OCI-LY7 (cell line): ENCODE measurements at regions not wholly inside any gene's neighbourhood (a gene's known extent, or its start where the extent isn't known, plus 50 kb on each side); places are given as distances from the start of the nearest gene placed in this dataset.

Experiments
- BruUV-seq: library from RNA; stranded (reverse); fragments of 400-500 nt; replicated peaks from 2 replicates; lab custom pipeline; 2021; lab: Mats Ljungman, UMichigan
- CTCF ChIA-PET: fragments of 300-600 bp; sonication (Branson Sonifier 250); formaldehyde crosslinking; loops from one replicate; lab custom pipeline; 2022; ENCODE audit warnings: antibody characterized with exemption; ENCODE audit not compliant: unreplicated experiment; lab: Charles Lee
- POLR2A ChIA-PET: fragments of 300-600 bp; sonication (Branson Sonifier 250); formaldehyde crosslinking; loops from one replicate; lab custom pipeline; 2022; ENCODE audit warnings: antibody characterized with exemption; lab: Charles Lee
- DNase-seq: peaks from one replicate; pipeline ENCODE4 v3.0.0-alpha.2; 2015; ENCODE audit warnings: low spot score
- H2AFZ ChIP-seq: fragments of 200-600 bp; sonication (generic), shearing (Covaris generic); 2 replicates; pipeline ENCODE4 v1.6.1; 2014; ENCODE audit warnings: mild to moderate bottlenecking, antibody characterized with exemption, low read length, moderate library complexity
- H3K27ac ChIP-seq: fragments of 200-600 bp; sonication (generic); 2 replicates; pipeline ENCODE4 v1.5.1; 2014; ENCODE audit warnings: mixed run types, low read depth, mild to moderate bottlenecking, moderate library complexity, low read length, inconsistent platforms; ENCODE audit not compliant: poor library complexity, severe bottlenecking
- H3K36me3 ChIP-seq: fragments of 200-600 bp; sonication (generic); 2 replicates; pipeline ENCODE4 v1.6.1; 2014; ENCODE audit warnings: mild to moderate bottlenecking, antibody characterized with exemption, low read length, moderate library complexity, mixed read lengths; ENCODE audit not compliant: insufficient read depth
- H3K4me1 ChIP-seq: fragments of 200-600 bp; sonication (generic); 2 replicates; pipeline ENCODE4 v1.5.1; 2014; ENCODE audit warnings: mild to moderate bottlenecking, low read length; ENCODE audit not compliant: insufficient read depth, poor library complexity, severe bottlenecking
- H3K4me2 ChIP-seq: fragments of 200-600 bp; sonication (generic); 2 replicates; pipeline ENCODE4 v1.6.1; 2014; ENCODE audit warnings: mild to moderate bottlenecking, low read length
- H3K4me3 ChIP-seq: fragments of 200-600 bp; sonication (generic); 2 replicates; pipeline ENCODE4 v1.5.1; 2014; ENCODE audit warnings: mild to moderate bottlenecking, low read depth, low read length; ENCODE audit not compliant: poor library complexity, severe bottlenecking
- H3K79me2 ChIP-seq: fragments of 200-600 bp; sonication (generic); 2 replicates; pipeline ENCODE4 v1.6.1; 2016; ENCODE audit warnings: low read depth, mild to moderate bottlenecking, low read length, moderate library complexity, mixed read lengths; ENCODE audit not compliant: insufficient read depth
- H3K9me2 ChIP-seq: fragments of 200-600 bp; sonication (generic); 2 replicates; pipeline ENCODE4 v1.6.1; 2016; ENCODE audit warnings: mild to moderate bottlenecking, low read length, mixed read lengths; ENCODE audit not compliant: insufficient read depth
- H3K9me3 ChIP-seq: fragments of 200-600 bp; sonication (generic); 2 replicates; pipeline ENCODE4 v1.6.1; 2014; ENCODE audit warnings: mild to moderate bottlenecking, mixed run types, low read length, mixed read lengths
- H4K20me1 ChIP-seq: fragments of 200-600 bp; sonication (generic); 2 replicates; pipeline ENCODE4 v1.6.1; 2014; ENCODE audit warnings: mild to moderate bottlenecking, antibody characterized with exemption, low read length, moderate library complexity, mixed read lengths; ENCODE audit not compliant: insufficient read depth
- CTCF ChIP-seq: fragments of 200-600 bp; sonication (generic); conservative IDR thresholded peaks from 2 replicates; pipeline ENCODE4 v1.5.1; 2014; ENCODE audit warnings: mild to moderate bottlenecking, antibody characterized with exemption, low read length, moderate library complexity, mixed read lengths
- EZH2phosphoT487 ChIP-seq: fragments of 200-600 bp; sonication (generic); IDR thresholded peaks from 2 replicates; pipeline ENCODE4 v1.6.1; 2018; ENCODE audit warnings: low read depth, borderline replicate concordance, mild to moderate bottlenecking, mixed run types, antibody characterized with exemption, low read length, moderate library complexity, mixed read lengths
- intact Hi-C: fragments of 100-400 bp; cut with micrococcal nuclease; formaldehyde crosslinking; loops from one replicate; pipeline ENCODE4 v1.10.0; 2022; ENCODE audit not compliant: unreplicated experiment

- no peak for DNase-seq
- ChIA-PET POLR2A (no interaction called here), CTCF (no interaction called here)
- BruUV-seq: no TSS peak
- H3K27ac ChIP-seq: no peak overlapping the region
- H4K20me1 ChIP-seq: no peaks in the 10 kb centered on the region
- H3K4me3 ChIP-seq: no peak overlapping the region
- TF ChIP-seq EZH2phosphoT487: no peak
- TF ChIP-seq CTCF: no peak
- H3K79me2 ChIP-seq: no peaks in the 10 kb centered on the region
- H3K4me1 ChIP-seq: no peaks in the 10 kb centered on the region
- H3K4me2 ChIP-seq: no peak overlapping the region
- H2AFZ ChIP-seq: no peak overlapping the region
- H3K9me3 ChIP-seq: no peaks in the 10 kb centered on the region
- H3K9me2 ChIP-seq: no peaks in the 10 kb centered on the region
- intact Hi-C loops: no loop called here
- no peaks in the 10 kb centered on the region for H3K36me3 ChIP-seq
Measured at GRCh38 chr2:66048667-66049066, 386.3 kb upstream of the MEIS1 start.

GRCh38 chr2:66041902-66042657 lies 392.8 kb upstream of the MEIS1 start:
- Histone ChIP-seq H4K20me1 (no peaks in the 10 kb centered on the region), H3K9me3 (no peaks in the 10 kb centered on the region), H3K79me2 (no peaks in the 10 kb centered on the region), H3K4me3 (no peak overlapping the region), H3K4me2 (no peak overlapping the region), H2AFZ (no peak overlapping the region), H3K4me1 (no peaks in the 10 kb centered on the region), H3K9me2 (no peaks in the 10 kb centered on the region), H3K36me3 (no peaks in the 10 kb centered on the region), H3K27ac (no peak overlapping the region)
- TF ChIP-seq CTCF (no peak), EZH2phosphoT487 (no peak)
- intact Hi-C loops: no loop called here
- ChIA-PET CTCF (no interaction called here), POLR2A (no interaction called here)
- DNase-seq: no peak
- BruUV-seq: no TSS peak

- Histone ChIP-seq H3K36me3 (no peaks in the 10 kb centered on the region), H3K4me1 (no peaks in the 10 kb centered on the region), H2AFZ (no peak overlapping the region), H3K79me2 (no peaks in the 10 kb centered on the region), H4K20me1 (no peaks in the 10 kb centered on the region), H3K27ac (no peak overlapping the region), H3K9me3 (no peaks in the 10 kb centered on the region), H3K4me2 (no peak overlapping the region), H3K4me3 (no peak overlapping the region), H3K9me2 (no peaks in the 10 kb centered on the region)
- CTCF ChIA-PET: no interaction called here
- BruUV-seq: no TSS peak
- POLR2A ChIA-PET: interaction anchor here (0.6 to 0.7 kb wide), 2 partner anchors 26 to 50 kb away, joined by 4 to 5 read pairs; no protein-coding TSS in a partner anchor
- DNase-seq: no peak
- TF ChIP-seq CTCF (no peak), EZH2phosphoT487 (no peak)
- intact Hi-C loops: no loop called here
Measured at GRCh38 chr2:66036948-66037347, 398.0 kb upstream of the MEIS1 start.
